ENCODE measurements at regions not wholly inside any gene's neighbourhood (a gene's known extent, or its start where the extent isn't known, plus 50 kb on each side); places are given as distances from the start of the nearest gene placed in this dataset.

GRCh38 chr2:12979066-12979465 is 262.3 kb downstream of the TRIB2 start:
- ATAC-seq = no peak
- no peak overlapping the region for H3K4me3 Mint-ChIP-seq
- DNase-seq (ENCODE audit: low spot score) = no peak
- no peaks in the 10 kb centered on the region for H3K36me3 Mint-ChIP-seq
- ChIA-PET CTCF (no interaction called here), POLR2A (no interaction called here)
- no peaks in the 10 kb centered on the region for H3K27me3 Mint-ChIP-seq (ENCODE audit: low read depth)
- peaks cover under 1% of the 10 kb centered on the region; the same call in 1 of the 2 replicates for H3K9me3 Mint-ChIP-seq
- TF ChIP-seq HMGXB4 (CRISPR knock-in tag; IDR thresholded peaks at IDR 0.05) (no peak), NFYB (CRISPR knock-in tag; conservative IDR thresholded peaks at IDR 0.05; ENCODE audit: low read depth) (no peak), IRF2 (CRISPR knock-in tag; IDR thresholded peaks at IDR 0.05; ENCODE audit: borderline replicate concordance, low read depth) (no peak), CREB1 (CRISPR knock-in tag; IDR thresholded peaks at IDR 0.05) (no peak), ZNF138 (CRISPR knock-in tag; conservative IDR thresholded peaks at IDR 0.05) (no peak), ZBTB21 (CRISPR knock-in tag; IDR thresholded peaks at IDR 0.05; ENCODE audit: borderline replicate concordance) (no peak), ZMAT4 (CRISPR knock-in tag; IDR thresholded peaks at IDR 0.05) (no peak), GABPB1 (CRISPR knock-in tag; IDR thresholded peaks at IDR 0.05) (no peak), ZNF281 (CRISPR knock-in tag; IDR thresholded peaks at IDR 0.05) (no peak), ZNF423 (CRISPR knock-in tag; IDR thresholded peaks at IDR 0.05) (no peak), SOX15 (CRISPR knock-in tag; IDR thresholded peaks at IDR 0.05) (no peak), HMGA2 (CRISPR knock-in tag; IDR thresholded peaks at IDR 0.05) (no peak), GTF2I (CRISPR knock-in tag; conservative IDR thresholded peaks at IDR 0.05) (no peak), FOXK1 (CRISPR knock-in tag; IDR thresholded peaks at IDR 0.05) (no peak), NFE2L1 (CRISPR knock-in tag; IDR thresholded peaks at IDR 0.05) (no peak), ARID4B (CRISPR knock-in tag; IDR thresholded peaks at IDR 0.05; ENCODE audit: borderline replicate concordance) (no peak), CBFB (CRISPR knock-in tag; IDR thresholded peaks at IDR 0.05; ENCODE audit: low read depth) (no peak), ZNF121 (CRISPR knock-in tag; IDR thresholded peaks at IDR 0.05) (no peak)
- no peak overlapping the region for H3K27ac Mint-ChIP-seq
- H3K4me1 Mint-ChIP-seq = peaks cover 30% of the 10 kb centered on the region

GRCh38 chr2:12980817-12981216 is 264.1 kb downstream of the TRIB2 start:
- Mint-ChIP-seq H3K4me3 (no peak overlapping the region), H3K4me1 (peaks cover 30% of the 10 kb centered on the region), H3K36me3 (no peaks in the 10 kb centered on the region), H3K27me3 (ENCODE audit: low read depth) (no peaks in the 10 kb centered on the region), H3K27ac (no peak overlapping the region), H3K9me3 (no peaks in the 10 kb centered on the region)
- ATAC-seq (peak; percentile 88), DNase-seq (ENCODE audit: low spot score) (no peak)
- CTCF ChIA-PET = interaction anchor here (1.3 kb wide), 1 partner anchor 26 kb away, joined by 5 read pairs; no protein-coding TSS in a partner anchor
- POLR2A ChIA-PET = no interaction called here
- TF ChIP-seq CREB1 (CRISPR knock-in tag; IDR thresholded peaks at IDR 0.05) (no peak), NR1H2 (CRISPR knock-in tag; IDR thresholded peaks at IDR 0.05) (no peak), SMAD3 (CRISPR knock-in tag; IDR thresholded peaks at IDR 0.05; ENCODE audit: borderline replicate concordance) (no peak), SP1 (CRISPR knock-in tag; conservative IDR thresholded peaks at IDR 0.05) (no peak), IRF2 (CRISPR knock-in tag; IDR thresholded peaks at IDR 0.05; ENCODE audit: borderline replicate concordance, low read depth) (no peak), ZNF219 (CRISPR knock-in tag; IDR thresholded peaks at IDR 0.05; ENCODE audit: borderline replicate concordance) (no peak), MXD4 (CRISPR knock-in tag; IDR thresholded peaks at IDR 0.05; ENCODE audit: borderline replicate concordance) (no peak), FOXJ3 (CRISPR knock-in tag; IDR thresholded peaks at IDR 0.05; ENCODE audit: borderline replicate concordance) (no peak), ELF4 (CRISPR knock-in tag; IDR thresholded peaks at IDR 0.05; ENCODE audit: low read depth) (no peak), ERG (CRISPR knock-in tag; IDR thresholded peaks at IDR 0.05) (no peak), PRRX2 (CRISPR knock-in tag; IDR thresholded peaks at IDR 0.05) (no peak), IRF1 (CRISPR knock-in tag; IDR thresholded peaks at IDR 0.05) (no peak)

Data from WTC11 (cell line).